MCF 10A (cell line): ENCODE measurements at regions not wholly inside any gene's neighbourhood (a gene's known extent, or its start where the extent isn't known, plus 50 kb on each side); places are given as distances from the start of the nearest gene placed in this dataset.
A peak's percentile ranks its signal among the peaks of the same experiment; 100 is the strongest.

Source experiments
- BruUV-seq: library from RNA; stranded (reverse); fragments of 400-500 nt; replicated peaks from 2 replicates; lab custom pipeline; 2021; lab: Mats Ljungman, UMichigan
- CTCF ChIA-PET: fragments of 300-600 bp; sonication (Branson Sonifier 250); formaldehyde crosslinking; extraction: SDS; loops from one replicate; lab custom pipeline; 2021; ENCODE audit warnings: antibody characterized with exemption, inconsistent platforms; lab: Yijun Ruan, JAX
- POLR2A ChIA-PET: fragments of 300-600, 350-650 bp; sonication (Branson Sonifier 250); formaldehyde crosslinking; extraction: SDS; loops from one replicate; lab custom pipeline; 2020; ENCODE audit warnings: antibody characterized with exemption, inconsistent platforms; lab: Yijun Ruan, JAX
- DNase-seq: peaks from one replicate; pipeline ENCODE4 v3.0.0-alpha.2; 2018; ENCODE audit not compliant: unreplicated experiment
- H3K27ac Mint-ChIP-seq: one replicate; pipeline ENCODE4 v1.8.0; 2022; ENCODE audit warnings: mild to moderate bottlenecking, low read depth, mixed read lengths; ENCODE audit not compliant: unreplicated experiment
- H3K27me3 Mint-ChIP-seq: one replicate; pipeline ENCODE4 v1.8.0; 2022; ENCODE audit warnings: mixed read lengths; ENCODE audit not compliant: insufficient read depth, unreplicated experiment
- H3K36me3 Mint-ChIP-seq: one replicate; pipeline ENCODE4 v1.8.0; 2022; ENCODE audit warnings: mild to moderate bottlenecking, moderate library complexity, mixed read lengths; ENCODE audit not compliant: insufficient read depth, unreplicated experiment
- H3K4me1 Mint-ChIP-seq: one replicate; pipeline ENCODE4 v1.8.0; 2022; ENCODE audit warnings: mixed read lengths; ENCODE audit not compliant: insufficient read depth, unreplicated experiment
- H3K4me3 Mint-ChIP-seq: one replicate; pipeline ENCODE4 v1.8.0; 2022; ENCODE audit warnings: mild to moderate bottlenecking, moderate library complexity, mixed read lengths; ENCODE audit not compliant: unreplicated experiment
- H3K9me3 Mint-ChIP-seq: one replicate; pipeline ENCODE4 v1.8.0; 2022; ENCODE audit warnings: mixed read lengths; ENCODE audit not compliant: unreplicated experiment
- CTCF ChIP-seq: fragments of 200-600 bp; IDR thresholded peaks from one replicate; pipeline ENCODE4 v1.8.0; 2022; ENCODE audit warnings: antibody characterized with exemption, mild to moderate bottlenecking; ENCODE audit not compliant: unreplicated experiment
- intact Hi-C: fragments of 100-400 bp; cut with micrococcal nuclease; formaldehyde crosslinking; loops from 2 replicates; pipeline ENCODE4 v1.14.1; 2022

- Mint-ChIP-seq H3K27me3 (no peaks in the 10 kb centered on the region), H3K36me3 (no peaks in the 10 kb centered on the region), H3K4me1 (no peaks in the 10 kb centered on the region), H3K4me3 (no peak overlapping the region), H3K9me3 (no peaks in the 10 kb centered on the region), H3K27ac (no peak overlapping the region)
- POLR2A ChIA-PET, result interaction anchor here (1.2 kb wide), 1 partner anchor 12 kb away, joined by 4 read pairs; no protein-coding TSS in a partner anchor
- no peak for TF ChIP-seq CTCF
- peak; percentile 27 for DNase-seq
- intact Hi-C loops, result no loop called here
- CTCF ChIA-PET, result interaction anchor here (0.6 to 2.0 kb wide), 3 partner anchors 38 to 717 kb away, joined by 3 to 7 read pairs (median 4); no protein-coding TSS in a partner anchor
- BruUV-seq, result no TSS peak
Observed at GRCh38 chr1:222417264-222417663, 130.6 kb downstream of the HHIPL2 start.

- CTCF ChIA-PET, result interaction anchor here (0.9 to 2.0 kb wide), 2 partner anchors 20 to 39 kb away, joined by 4 to 7 read pairs; no protein-coding TSS in a partner anchor
- no peak overlapping the region for H3K27ac Mint-ChIP-seq
- no TSS peak for BruUV-seq
Observed at GRCh38 chr1:222416001-222416791, 131.7 kb downstream of the HHIPL2 start.

GRCh38 chr1:222415441-222415840 is 132.5 kb downstream of the HHIPL2 start:
- H3K27me3 Mint-ChIP-seq, result no peaks in the 10 kb centered on the region
- ChIA-PET CTCF (interaction anchor here (2.0 kb wide), 1 partner anchor 40 kb away, joined by 7 read pairs; no protein-coding TSS in a partner anchor), POLR2A (no interaction called here)
- no peak overlapping the region for H3K4me3 Mint-ChIP-seq
- no peak for TF ChIP-seq CTCF
- intact Hi-C loops, result no loop called here
- no TSS peak for BruUV-seq
- H3K27ac Mint-ChIP-seq, result no peak overlapping the region
- no peaks in the 10 kb centered on the region for H3K4me1 Mint-ChIP-seq
- DNase-seq, result no peak
- H3K9me3 Mint-ChIP-seq, result no peaks in the 10 kb centered on the region
- no peaks in the 10 kb centered on the region for H3K36me3 Mint-ChIP-seq

More at GRCh38 chr1:222416001-222416791, 131.7 kb downstream of the HHIPL2 start:
- Mint-ChIP-seq H3K27me3 (no peaks in the 10 kb centered on the region), H3K36me3 (no peaks in the 10 kb centered on the region), H3K4me1 (no peaks in the 10 kb centered on the region), H3K4me3 (no peak overlapping the region), H3K9me3 (no peaks in the 10 kb centered on the region)
- intact Hi-C loops, result no loop called here
- TF ChIP-seq CTCF, result no peak
- no peak for DNase-seq
- POLR2A ChIA-PET, result interaction anchor here (0.6 to 1.2 kb wide), 2 partner anchors 11 to 157 kb away, joined by 3 to 4 read pairs; no protein-coding TSS in a partner anchor

GRCh38 chr1:222413991-222414549 is 133.8 kb downstream of the HHIPL2 start:
- no TSS peak for BruUV-seq
- ChIA-PET POLR2A (no interaction called here), CTCF (no interaction called here)
- Mint-ChIP-seq H3K4me1 (no peaks in the 10 kb centered on the region), H3K36me3 (no peaks in the 10 kb centered on the region), H3K27ac (no peak overlapping the region), H3K4me3 (no peak overlapping the region), H3K9me3 (no peaks in the 10 kb centered on the region), H3K27me3 (no peaks in the 10 kb centered on the region)
- no peak for DNase-seq
- intact Hi-C loops, result no loop called here
- no peak for TF ChIP-seq CTCF
